Osteoblast (primary cell): ENCODE measurements at regions not wholly inside any gene's neighbourhood (a gene's known extent, or its start where the extent isn't known, plus 50 kb on each side); places are given as distances from the start of the nearest gene placed in this dataset.

Source experiments
- DNase-seq: peaks from one replicate; pipeline ENCODE4 v3.0.0; 2011; ENCODE audit warnings: low spot score, mixed read lengths; ENCODE audit not compliant: insufficient read length; ENCODE audit errors: missing footprints
- H2AFZ ChIP-seq: 2 replicates; pipeline ENCODE4 v1.6.0; 2011; ENCODE audit warnings: mild to moderate bottlenecking, low read length
- H3K27ac ChIP-seq: 2 replicates; pipeline ENCODE4 v1.5.1; 2011; ENCODE audit warnings: mild to moderate bottlenecking, low read depth, low read length, moderate library complexity
- H3K27me3 ChIP-seq: 2 replicates; pipeline ENCODE4 v1.6.0; 2012; ENCODE audit warnings: mild to moderate bottlenecking, control low read depth, inconsistent platforms, low read length, moderate library complexity; ENCODE audit not compliant: insufficient read depth
- H3K36me3 ChIP-seq: 2 replicates; pipeline ENCODE4 v1.5.1; 2011; ENCODE audit warnings: mild to moderate bottlenecking, low read length, control low read depth, moderate library complexity; ENCODE audit not compliant: insufficient read depth
- H3K4me1 ChIP-seq: 2 replicates; pipeline ENCODE4 v1.5.1; 2011; ENCODE audit warnings: mild to moderate bottlenecking, low read length, control low read depth, moderate library complexity; ENCODE audit not compliant: insufficient read depth
- H3K4me2 ChIP-seq: 2 replicates; pipeline ENCODE4 v1.6.0; 2011; ENCODE audit warnings: mild to moderate bottlenecking, low read length; ENCODE audit not compliant: insufficient read depth
- H3K4me3 ChIP-seq: fragments of 200-600 bp; sonication (generic); 3 replicates; pipeline ENCODE4 v1.5.1; 2012; ENCODE audit warnings: mild to moderate bottlenecking, low read length, inconsistent platforms; ENCODE audit not compliant: insufficient read depth
- H3K79me2 ChIP-seq: 2 replicates; pipeline ENCODE4 v1.6.0; 2012; ENCODE audit warnings: mild to moderate bottlenecking, low read length, control low read depth, inconsistent platforms; ENCODE audit not compliant: insufficient read depth
- H3K9me3 ChIP-seq: 2 replicates; pipeline ENCODE4 v1.5.1; 2011; ENCODE audit warnings: low read depth, low read length, control low read depth
- H4K20me1 ChIP-seq: 2 replicates; pipeline ENCODE4 v1.6.0; 2012; ENCODE audit warnings: mild to moderate bottlenecking, low read length, control low read depth; ENCODE audit not compliant: insufficient read depth
- CTCF ChIP-seq: IDR thresholded peaks from 2 replicates; pipeline ENCODE4 v1.5.1; 2011; ENCODE audit warnings: mild to moderate bottlenecking, low read depth, low read length, moderate library complexity; ENCODE audit errors: extremely low read depth

DNA sequence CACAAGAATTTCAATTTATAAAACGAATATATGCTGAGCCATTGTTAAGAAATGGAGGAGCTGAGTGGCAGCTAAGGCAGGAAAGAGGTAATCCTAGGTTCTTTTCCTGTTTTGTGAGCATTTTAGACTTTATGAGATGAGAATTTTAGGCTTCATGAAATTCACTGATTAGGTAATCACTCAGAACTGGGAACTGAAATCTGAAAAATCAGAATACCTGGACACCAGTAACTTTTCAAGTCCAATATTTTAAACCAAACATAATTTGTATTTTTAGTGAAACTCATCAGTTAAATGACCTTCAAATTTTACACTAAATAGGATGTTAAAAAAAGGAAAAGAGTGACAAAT is 389.9 kb downstream of the HTR1B start:
- no peak overlapping the region for H3K4me2 ChIP-seq
- no peak overlapping the region for H3K4me3 ChIP-seq
- TF ChIP-seq CTCF, result no peak
- no peaks in the 10 kb centered on the region for H4K20me1 ChIP-seq
- no peak for DNase-seq
- no peak overlapping the region for H2AFZ ChIP-seq
- no peaks in the 10 kb centered on the region for H3K4me1 ChIP-seq
- H3K9me3 ChIP-seq, result no peaks in the 10 kb centered on the region
- no peak overlapping the region for H3K27ac ChIP-seq
- no peaks in the 10 kb centered on the region for H3K27me3 ChIP-seq
- no peaks in the 10 kb centered on the region for H3K79me2 ChIP-seq
- no peaks in the 10 kb centered on the region for H3K36me3 ChIP-seq

DNA sequence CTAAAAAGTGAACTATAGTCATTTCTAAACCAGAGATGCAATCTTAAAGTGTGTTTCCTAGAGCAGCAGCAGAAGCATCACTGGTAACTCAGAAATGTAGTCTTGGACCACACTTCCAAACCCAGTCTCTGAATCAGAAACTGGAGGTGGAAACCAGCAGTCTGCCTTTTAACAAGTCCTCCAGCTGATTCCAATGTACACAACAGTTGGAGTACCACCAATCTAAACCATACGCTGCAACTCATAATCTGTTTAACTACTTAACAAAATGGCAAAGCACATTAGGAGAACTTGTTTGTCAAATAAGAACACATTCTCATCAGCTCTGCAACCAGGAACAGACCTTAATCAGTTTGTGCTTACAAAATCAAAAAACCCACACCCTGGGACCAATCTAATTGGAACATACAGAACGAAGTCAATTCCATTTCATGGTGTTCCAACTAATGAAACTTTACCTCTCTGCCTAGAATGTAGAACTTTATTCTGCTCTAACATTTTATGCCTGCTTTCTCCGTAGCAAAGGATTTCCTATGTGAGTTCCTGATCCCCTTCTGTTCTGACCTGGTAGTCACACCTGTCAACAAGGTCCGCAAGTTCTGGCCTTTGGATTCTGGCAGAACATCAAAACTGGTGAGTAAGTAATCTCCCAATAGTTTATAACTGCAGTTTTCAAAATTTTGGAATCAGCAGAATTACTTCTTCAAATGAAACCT is 390.4 kb downstream of the HTR1B start:
- no peaks in the 10 kb centered on the region for H3K4me1 ChIP-seq
- H3K9me3 ChIP-seq, result no peaks in the 10 kb centered on the region
- TF ChIP-seq CTCF, result no peak
- DNase-seq, result no peak
- H3K4me3 ChIP-seq, result no peak overlapping the region
- no peaks in the 10 kb centered on the region for H3K79me2 ChIP-seq
- H4K20me1 ChIP-seq, result no peaks in the 10 kb centered on the region
- no peaks in the 10 kb centered on the region for H3K36me3 ChIP-seq
- no peaks in the 10 kb centered on the region for H3K27me3 ChIP-seq
- H3K27ac ChIP-seq, result no peak overlapping the region
- H3K4me2 ChIP-seq, result no peak overlapping the region
- H2AFZ ChIP-seq, result no peak overlapping the region

DNA sequence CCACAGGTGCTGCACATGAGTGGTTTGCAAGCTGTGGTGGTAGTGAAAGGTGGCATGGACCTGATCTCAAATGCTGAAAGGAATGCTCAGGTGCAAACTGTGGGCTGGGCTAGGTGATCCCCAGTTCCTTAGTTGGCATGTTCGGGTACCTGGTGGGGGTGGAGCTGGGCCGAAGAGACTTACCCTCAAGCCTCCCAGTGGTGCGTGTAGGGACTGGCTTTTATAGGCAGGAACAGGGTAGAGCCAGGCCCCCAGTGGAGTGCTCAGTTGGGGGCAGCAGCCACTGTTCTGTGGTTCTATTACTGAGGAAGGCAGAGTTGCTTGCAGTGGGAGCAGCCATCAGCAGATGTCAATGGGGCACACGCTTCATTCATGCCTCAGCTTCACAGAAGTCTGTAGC is 399.8 kb downstream of the HTR1B start:
- TF ChIP-seq CTCF, result no peak
- no peaks in the 10 kb centered on the region for H3K4me1 ChIP-seq
- H3K9me3 ChIP-seq, result no peaks in the 10 kb centered on the region
- H4K20me1 ChIP-seq, result no peaks in the 10 kb centered on the region
- H3K27ac ChIP-seq, result no peak overlapping the region
- no peaks in the 10 kb centered on the region for H3K27me3 ChIP-seq
- no peak overlapping the region for H2AFZ ChIP-seq
- no peak overlapping the region for H3K4me2 ChIP-seq
- H3K36me3 ChIP-seq, result no peaks in the 10 kb centered on the region
- H3K79me2 ChIP-seq, result no peaks in the 10 kb centered on the region
- no peak for DNase-seq
- H3K4me3 ChIP-seq, result no peak overlapping the region

- Histone ChIP-seq H3K79me2 (no peaks in the 10 kb centered on the region), H4K20me1 (no peaks in the 10 kb centered on the region), H3K27me3 (no peaks in the 10 kb centered on the region), H2AFZ (no peak overlapping the region), H3K4me2 (no peak overlapping the region), H3K9me3 (no peaks in the 10 kb centered on the region), H3K36me3 (no peaks in the 10 kb centered on the region), H3K27ac (no peak overlapping the region), H3K4me1 (no peaks in the 10 kb centered on the region), H3K4me3 (no peak overlapping the region)
- no peak for DNase-seq
- no peak for TF ChIP-seq CTCF
Observed at GRCh38 chr6:77055711-77056110, 407.6 kb downstream of the HTR1B start.
